Lung (tissue), 11 donors: ENCODE measurements at regions not wholly inside any gene's neighbourhood (a gene's known extent, or its start where the extent isn't known, plus 50 kb on each side); places are given as distances from the start of the nearest gene placed in this dataset.
"Not testable (repeated sequence)": the region's sequence is repeated elsewhere in the genome, so short reads cannot be mapped to it uniquely, and the experiment has no call there.

ENCODE experiments used
- ATAC-seq: fragments of 200-7000 bp; cut with Tn5 transposase; one replicate; pipeline ENCODE4 v1.9.1; 2020; ENCODE audit warnings: moderate number of reproducible peaks; ENCODE audit not compliant: insufficient read depth, low FRiP score
- DNase-seq, 3 donors: peaks; one replicate each; pipeline ENCODE4 v3.0.0-alpha.2; 2013 to 2017
- H3K27ac ChIP-seq, 2 donors: one replicate each; pipeline ENCODE4 v1.5.1; 2013; ENCODE audit warnings: mild to moderate bottlenecking in 2 of 2, moderate library complexity in 2 of 2, control low read depth in 1 of 2, inconsistent platforms in 1 of 2, low read depth in 1 of 2, low read length in 1 of 2
- H3K27me3 ChIP-seq, 3 donors: one replicate each; pipeline ENCODE4 v1.5.1; 2013; ENCODE audit warnings: low read length in 2 of 3; ENCODE audit not compliant: control insufficient read depth in 3 of 3, insufficient read depth in 3 of 3
- H3K36me3 ChIP-seq, 4 donors: one replicate each; pipeline ENCODE4 v1.5.1; 2013; ENCODE audit warnings: low read length in 4 of 4, mild to moderate bottlenecking in 1 of 4, moderate library complexity in 1 of 4; ENCODE audit not compliant: control insufficient read depth in 4 of 4, insufficient read depth in 4 of 4
- H3K4me1 ChIP-seq, 5 donors: one replicate each; pipeline ENCODE4 v1.5.1; 2013; ENCODE audit warnings: low read length in 5 of 5, mild to moderate bottlenecking in 2 of 5, moderate library complexity in 1 of 5; ENCODE audit not compliant: control insufficient read depth in 5 of 5, insufficient read depth in 5 of 5
- H3K4me3 ChIP-seq: one replicate; pipeline ENCODE4 v1.5.1; 2013; ENCODE audit warnings: mild to moderate bottlenecking, control low read depth, moderate library complexity
- H3K9ac ChIP-seq, 2 donors: one replicate each; pipeline ENCODE4 v1.5.1; 2013; ENCODE audit warnings: low read length in 2 of 2, control low read depth in 1 of 2; ENCODE audit not compliant: insufficient read depth in 1 of 2
- H3K9me3 ChIP-seq, 4 donors: one replicate each; pipeline ENCODE4 v1.5.1; 2013; ENCODE audit warnings: low read length in 3 of 4, mild to moderate bottlenecking in 1 of 4, moderate library complexity in 1 of 4; ENCODE audit not compliant: control insufficient read depth in 4 of 4, insufficient read depth in 3 of 4
- WGBS, 2 donors: extraction: QIAGEN DNeasy Blood & Tissue Kit; methylation state at CpG; one replicate each; pipeline ENCODE4 v1.1.7; 2013; 5-methylcytosine and 5-hydroxymethylcytosine counted together
- TF ChIP-seq, protein P1 (sequence below): IDR thresholded peaks from 2 replicates; pipeline ENCODE4 v1.5.1; 2012; ENCODE audit warnings: mild to moderate bottlenecking; ENCODE audit errors: control extremely low read depth, extremely low read depth
- donor health status: control.
- donor health status: control.
- donor health status: Bipolar disorder and iron deficiency.
- donor health status: healthy.
- donor health status: DM: yes; HTN: yes; CAD: no.

DNA sequence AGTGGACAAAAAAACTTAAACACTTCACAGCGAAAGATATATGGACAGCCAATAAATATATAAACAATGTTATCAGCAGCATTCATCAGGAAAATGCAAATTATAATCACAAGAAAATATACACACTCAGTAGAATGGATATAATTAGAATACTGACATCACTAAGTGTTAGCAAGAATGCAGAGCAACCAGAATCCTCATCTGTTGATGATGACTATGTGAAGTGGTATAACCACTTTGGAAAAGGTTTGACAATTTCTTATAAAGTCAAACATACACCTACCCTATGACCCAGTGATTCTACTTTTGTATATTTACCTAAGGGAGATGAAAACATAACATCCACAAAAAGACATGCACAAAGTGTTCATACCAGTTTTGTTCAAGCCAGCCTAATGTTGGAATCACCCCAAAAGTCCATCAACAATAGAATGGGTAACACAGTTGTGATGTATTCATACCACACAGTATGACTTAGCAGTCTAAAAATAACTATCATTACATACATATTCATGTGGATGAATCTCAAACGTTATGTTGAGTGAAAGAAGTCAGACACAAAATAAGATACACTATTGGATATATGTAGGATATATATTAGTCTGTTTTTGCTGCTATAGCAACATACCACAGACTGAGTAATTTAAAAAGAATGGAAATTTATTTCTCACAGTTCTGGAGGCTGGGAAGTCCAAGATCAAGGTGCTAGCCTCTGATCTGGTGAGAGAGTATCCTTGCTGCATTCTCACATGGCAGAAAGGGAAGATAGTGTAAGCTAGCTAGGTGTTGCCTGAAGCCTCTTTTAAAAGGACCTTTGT is 148.8 kb upstream of the ADAMTSL1 start:
- WGBS, 2 donors, result 70 to 83% methylated on average over 2 of the region's 2 CpGs
- peaks cover 0 to 2% (median 0%) of the 10 kb centered on the region in 4 donors for H3K9me3 ChIP-seq

DNA sequence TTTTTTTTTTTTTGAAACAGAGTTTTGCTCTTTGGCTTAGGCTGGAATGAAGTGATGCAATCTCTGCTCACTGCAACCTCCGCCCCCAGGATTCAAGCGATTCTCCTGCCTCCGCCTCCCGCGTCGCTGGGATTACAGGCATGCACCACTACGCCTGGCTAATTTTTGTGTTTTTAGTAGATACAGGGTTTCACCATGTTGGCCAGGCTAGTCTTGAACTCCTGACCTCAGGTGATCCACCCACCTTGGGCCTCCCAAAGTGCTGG is 148.3 kb upstream of the ADAMTSL1 start:
- WGBS, 2 donors, result 87 to 99% methylated on average over 7 of the region's 7 CpGs
- not testable (repeated sequence) for H3K27me3 ChIP-seq, ATAC-seq

More for the DNA sequence above, 148.8 kb upstream of the ADAMTSL1 start:
- TF ChIP-seq, protein P1, sequence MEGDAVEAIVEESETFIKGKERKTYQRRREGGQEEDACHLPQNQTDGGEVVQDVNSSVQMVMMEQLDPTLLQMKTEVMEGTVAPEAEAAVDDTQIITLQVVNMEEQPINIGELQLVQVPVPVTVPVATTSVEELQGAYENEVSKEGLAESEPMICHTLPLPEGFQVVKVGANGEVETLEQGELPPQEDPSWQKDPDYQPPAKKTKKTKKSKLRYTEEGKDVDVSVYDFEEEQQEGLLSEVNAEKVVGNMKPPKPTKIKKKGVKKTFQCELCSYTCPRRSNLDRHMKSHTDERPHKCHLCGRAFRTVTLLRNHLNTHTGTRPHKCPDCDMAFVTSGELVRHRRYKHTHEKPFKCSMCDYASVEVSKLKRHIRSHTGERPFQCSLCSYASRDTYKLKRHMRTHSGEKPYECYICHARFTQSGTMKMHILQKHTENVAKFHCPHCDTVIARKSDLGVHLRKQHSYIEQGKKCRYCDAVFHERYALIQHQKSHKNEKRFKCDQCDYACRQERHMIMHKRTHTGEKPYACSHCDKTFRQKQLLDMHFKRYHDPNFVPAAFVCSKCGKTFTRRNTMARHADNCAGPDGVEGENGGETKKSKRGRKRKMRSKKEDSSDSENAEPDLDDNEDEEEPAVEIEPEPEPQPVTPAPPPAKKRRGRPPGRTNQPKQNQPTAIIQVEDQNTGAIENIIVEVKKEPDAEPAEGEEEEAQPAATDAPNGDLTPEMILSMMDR, result no peak
- no peaks in the 10 kb centered on the region for H3K36me3 ChIP-seq
- H3K4me3 ChIP-seq, result no peak overlapping the region
- no peak overlapping the region for H3K27ac ChIP-seq
- H3K9ac ChIP-seq, result no peak overlapping the region
- H3K4me1 ChIP-seq, result peaks cover 0 to 2% (median 0%) of the 10 kb centered on the region in 5 donors
- DNase-seq (no peak), ATAC-seq (no peak)
- H3K27me3 ChIP-seq, result no peaks in the 10 kb centered on the region

DNA sequence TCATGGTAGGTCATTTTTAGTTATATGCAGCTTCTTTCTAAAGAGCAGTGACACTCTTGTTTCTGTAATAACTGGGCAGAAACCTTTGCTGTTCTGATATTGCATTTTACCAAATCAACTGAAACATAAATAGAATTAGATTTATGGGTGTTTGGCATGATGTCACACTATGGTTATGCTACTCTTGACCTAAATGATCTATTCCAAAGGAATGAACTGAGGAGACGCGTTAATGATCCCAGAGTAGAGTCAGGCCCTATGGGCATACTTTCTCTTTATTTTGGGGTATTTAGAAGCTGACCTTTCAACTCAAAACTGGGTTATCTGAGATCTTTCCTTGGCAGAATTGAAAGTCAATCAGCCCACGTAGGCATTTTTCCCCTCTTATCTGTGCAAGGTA is 146.8 kb upstream of the ADAMTSL1 start:
- H3K27me3 ChIP-seq, result no peaks in the 10 kb centered on the region
- DNase-seq (no peak), ATAC-seq (no peak)
- WGBS, 2 donors, result 83 to 91% methylated on average over 3 of the region's 3 CpGs
- no peak overlapping the region for H3K4me3 ChIP-seq
- no peaks in the 10 kb centered on the region for H3K36me3 ChIP-seq
- peaks cover 0 to 22% (median 0%) of the 10 kb centered on the region in 5 donors for H3K4me1 ChIP-seq
- H3K9ac ChIP-seq, result no peak overlapping the region
- TF ChIP-seq, protein P1, result no peak
- H3K27ac ChIP-seq, result no peak overlapping the region
- peaks cover 0 to 2% (median 0%) of the 10 kb centered on the region in 4 donors for H3K9me3 ChIP-seq

More for the DNA sequence above, 148.3 kb upstream of the ADAMTSL1 start:
- H3K4me1 ChIP-seq, H3K36me3 ChIP-seq, H3K4me3 ChIP-seq, H3K9me3 ChIP-seq, DNase-seq, H3K27ac ChIP-seq, H3K9ac ChIP-seq: not testable (repeated sequence)

DNA sequence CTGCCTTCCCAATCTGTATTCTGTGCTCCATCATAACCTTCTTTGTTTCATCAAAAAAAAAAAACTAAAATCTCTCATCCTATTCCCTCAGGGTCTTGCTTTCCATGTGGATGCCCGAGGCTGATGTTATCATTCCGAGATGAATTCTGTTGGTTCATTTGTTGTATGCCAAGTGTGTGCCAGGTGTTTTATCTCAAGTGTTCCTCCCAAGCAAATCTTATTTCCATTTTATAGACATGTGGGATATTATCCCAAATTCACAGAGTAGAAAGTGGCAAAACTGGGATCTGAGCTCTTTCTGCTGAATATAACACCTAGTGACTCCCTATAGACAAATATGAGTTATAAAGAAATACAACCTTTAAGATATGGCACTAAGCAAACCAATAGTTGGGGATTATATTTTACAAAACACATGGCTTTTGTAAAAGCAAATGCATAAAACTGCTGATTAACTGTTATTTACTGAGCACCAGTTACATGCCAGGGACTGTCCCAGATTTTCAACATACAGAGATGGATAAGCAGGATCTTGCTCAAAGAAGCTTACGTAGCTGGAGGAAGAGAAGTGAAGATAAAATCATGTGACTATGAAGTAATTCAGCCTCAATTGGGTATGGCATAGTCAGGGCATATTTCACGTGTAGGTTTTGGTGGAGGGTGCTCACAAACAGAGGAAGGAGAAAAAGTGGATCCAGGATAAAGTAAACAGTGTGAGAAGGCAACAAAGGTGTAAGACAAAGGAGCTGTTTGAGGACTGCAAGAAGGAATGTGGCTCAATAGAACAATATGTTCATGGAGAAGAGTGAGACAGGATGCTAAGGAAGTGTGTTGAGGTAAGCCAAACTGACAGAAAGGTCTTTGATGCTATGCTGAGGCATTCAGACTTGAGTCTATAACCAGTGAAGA is 143.3 kb upstream of the ADAMTSL1 start:
- TF ChIP-seq, protein P1, result no peak
- H3K9me3 ChIP-seq, result peaks cover 0 to under 1% (median 0%) of the 10 kb centered on the region in 4 donors
- ATAC-seq (no peak), DNase-seq (peak in 2 of 3 donors; percentile 72 to 84)
- peaks cover 0 to 31% (median 10%) of the 10 kb centered on the region in 5 donors for H3K4me1 ChIP-seq
- no peak overlapping the region for H3K27ac ChIP-seq
- no peaks in the 10 kb centered on the region for H3K27me3 ChIP-seq
- no peak overlapping the region for H3K9ac ChIP-seq
- WGBS, 2 donors, result 65 to 68% methylated on average over 4 of the region's 4 CpGs
- no peak overlapping the region for H3K4me3 ChIP-seq
- H3K36me3 ChIP-seq, result no peaks in the 10 kb centered on the region
